K562 (cell line): ENCODE measurements at regions not wholly inside any gene's neighbourhood (a gene's known extent, or its start where the extent isn't known, plus 50 kb on each side); places are given as distances from the start of the nearest gene placed in this dataset.

ENCODE experiments used
- CHD1 ChIP-seq: fragments of 200-600 bp; sonication (generic); IDR thresholded peaks from one replicate; pipeline ENCODE4 v1.6.1; 2012; ENCODE audit warnings: mild to moderate bottlenecking, moderate library complexity, low read length, inconsistent platforms
- HNRNPLL ChIP-seq: fragments of 200-400 bp; formaldehyde crosslinking; IDR thresholded peaks from 2 replicates; pipeline ENCODE4 v1.6.1; 2017; ENCODE audit warnings: low read length, low read depth, mild to moderate bottlenecking; ENCODE audit not compliant: poor library complexity, severe bottlenecking
- SPI1 ChIP-seq: IDR thresholded peaks from 2 replicates; pipeline ENCODE4 v1.6.1; 2011; ENCODE audit warnings: low read depth, low read length, control low read depth, borderline replicate concordance
- TF ChIP-seq, protein P1 (sequence below): fragments of 450-650 bp; IDR thresholded peaks from one replicate; pipeline ENCODE4 v1.6.1; 2018; ENCODE audit warnings: mild to moderate bottlenecking, moderate library complexity; ENCODE audit not compliant: partially characterized antibody
- TF ChIP-seq, protein P2 (sequence below), 2 experiments: fragments of 450-650 bp; conservative IDR thresholded peaks; 2 replicates each; pipeline ENCODE4 v1.6.1; 2017; ENCODE audit warnings: mild to moderate bottlenecking in 2 of 2, moderate library complexity in 2 of 2
- TF ChIP-seq, protein P3 (sequence below): IDR thresholded peaks from 3 replicates; pipeline ENCODE4 v1.6.1; 2011; ENCODE audit warnings: borderline replicate concordance, mild to moderate bottlenecking, moderate library complexity; ENCODE audit not compliant: insufficient read length; ENCODE audit errors: extremely low read depth

DNA sequence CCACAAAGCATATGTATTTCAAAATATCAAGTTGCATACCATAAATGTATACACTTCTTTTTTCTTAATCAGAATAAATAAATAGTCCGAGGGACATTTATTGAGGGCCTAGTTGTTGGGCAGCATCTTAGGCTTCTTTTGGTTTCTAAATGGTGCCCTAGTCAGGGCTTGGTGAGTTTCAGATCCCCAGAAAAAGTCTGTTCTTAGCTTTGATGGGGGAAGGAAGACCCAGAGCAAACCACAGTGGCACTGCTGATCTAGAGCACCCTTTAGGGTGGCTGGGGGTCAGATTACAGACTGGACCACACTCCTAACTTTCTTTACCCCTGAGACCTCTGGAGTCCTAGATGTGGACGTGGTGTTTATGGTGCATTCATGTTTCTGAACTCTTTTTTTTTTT is 97.8 kb downstream of the C9orf152 start (continued):
- TF ChIP-seq, protein P1, sequence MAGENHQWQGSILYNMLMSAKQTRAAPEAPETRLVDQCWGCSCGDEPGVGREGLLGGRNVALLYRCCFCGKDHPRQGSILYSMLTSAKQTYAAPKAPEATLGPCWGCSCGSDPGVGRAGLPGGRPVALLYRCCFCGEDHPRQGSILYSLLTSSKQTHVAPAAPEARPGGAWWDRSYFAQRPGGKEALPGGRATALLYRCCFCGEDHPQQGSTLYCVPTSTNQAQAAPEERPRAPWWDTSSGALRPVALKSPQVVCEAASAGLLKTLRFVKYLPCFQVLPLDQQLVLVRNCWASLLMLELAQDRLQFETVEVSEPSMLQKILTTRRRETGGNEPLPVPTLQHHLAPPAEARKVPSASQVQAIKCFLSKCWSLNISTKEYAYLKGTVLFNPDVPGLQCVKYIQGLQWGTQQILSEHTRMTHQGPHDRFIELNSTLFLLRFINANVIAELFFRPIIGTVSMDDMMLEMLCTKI: no peak
- TF ChIP-seq, protein P2, sequence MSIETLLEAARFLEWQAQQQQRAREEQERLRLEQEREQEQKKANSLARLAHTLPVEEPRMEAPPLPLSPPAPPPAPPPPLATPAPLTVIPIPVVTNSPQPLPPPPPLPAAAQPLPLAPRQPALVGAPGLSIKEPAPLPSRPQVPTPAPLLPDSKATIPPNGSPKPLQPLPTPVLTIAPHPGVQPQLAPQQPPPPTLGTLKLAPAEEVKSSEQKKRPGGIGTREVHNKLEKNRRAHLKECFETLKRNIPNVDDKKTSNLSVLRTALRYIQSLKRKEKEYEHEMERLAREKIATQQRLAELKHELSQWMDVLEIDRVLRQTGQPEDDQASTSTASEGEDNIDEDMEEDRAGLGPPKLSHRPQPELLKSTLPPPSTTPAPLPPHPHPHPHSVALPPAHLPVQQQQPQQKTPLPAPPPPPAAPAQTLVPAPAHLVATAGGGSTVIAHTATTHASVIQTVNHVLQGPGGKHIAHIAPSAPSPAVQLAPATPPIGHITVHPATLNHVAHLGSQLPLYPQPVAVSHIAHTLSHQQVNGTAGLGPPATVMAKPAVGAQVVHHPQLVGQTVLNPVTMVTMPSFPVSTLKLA (conservative IDR thresholded peaks at IDR 0.05): no peak
- TF ChIP-seq, protein P3, sequence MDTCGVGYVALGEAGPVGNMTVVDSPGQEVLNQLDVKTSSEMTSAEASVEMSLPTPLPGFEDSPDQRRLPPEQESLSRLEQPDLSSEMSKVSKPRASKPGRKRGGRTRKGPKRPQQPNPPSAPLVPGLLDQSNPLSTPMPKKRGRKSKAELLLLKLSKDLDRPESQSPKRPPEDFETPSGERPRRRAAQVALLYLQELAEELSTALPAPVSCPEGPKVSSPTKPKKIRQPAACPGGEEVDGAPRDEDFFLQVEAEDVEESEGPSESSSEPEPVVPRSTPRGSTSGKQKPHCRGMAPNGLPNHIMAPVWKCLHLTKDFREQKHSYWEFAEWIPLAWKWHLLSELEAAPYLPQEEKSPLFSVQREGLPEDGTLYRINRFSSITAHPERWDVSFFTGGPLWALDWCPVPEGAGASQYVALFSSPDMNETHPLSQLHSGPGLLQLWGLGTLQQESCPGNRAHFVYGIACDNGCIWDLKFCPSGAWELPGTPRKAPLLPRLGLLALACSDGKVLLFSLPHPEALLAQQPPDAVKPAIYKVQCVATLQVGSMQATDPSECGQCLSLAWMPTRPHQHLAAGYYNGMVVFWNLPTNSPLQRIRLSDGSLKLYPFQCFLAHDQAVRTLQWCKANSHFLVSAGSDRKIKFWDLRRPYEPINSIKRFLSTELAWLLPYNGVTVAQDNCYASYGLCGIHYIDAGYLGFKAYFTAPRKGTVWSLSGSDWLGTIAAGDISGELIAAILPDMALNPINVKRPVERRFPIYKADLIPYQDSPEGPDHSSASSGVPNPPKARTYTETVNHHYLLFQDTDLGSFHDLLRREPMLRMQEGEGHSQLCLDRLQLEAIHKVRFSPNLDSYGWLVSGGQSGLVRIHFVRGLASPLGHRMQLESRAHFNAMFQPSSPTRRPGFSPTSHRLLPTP: no peak
- TF ChIP-seq CHD1 (no peak), SPI1 (no peak), HNRNPLL (no peak)
- TF ChIP-seq, all 486 proteins: peak for 0
